Transverse colon (tissue), 4 donors: ENCODE measurements at regions not wholly inside any gene's neighbourhood (a gene's known extent, or its start where the extent isn't known, plus 50 kb on each side); places are given as distances from the start of the nearest gene placed in this dataset.

Experiments
- DNase-seq: peaks from one replicate; pipeline ENCODE4 v3.0.0-alpha.2; 2019
- H3K27ac ChIP-seq, 4 donors: fragments of 200-600 bp; sonication (generic); 2 replicates each; pipeline ENCODE4 v1.5.1; 2016 to 2018; ENCODE audit warnings: inconsistent platforms in 4 of 4
- H3K27me3 ChIP-seq: fragments of 200-600 bp; sonication (generic); 2 replicates; pipeline ENCODE4 v1.5.1; 2017; ENCODE audit warnings: inconsistent platforms
- H3K36me3 ChIP-seq, 4 donors: fragments of 200-600 bp; sonication (generic); 2 replicates each; pipeline ENCODE4 v1.5.1; 2017 to 2019; ENCODE audit warnings: inconsistent platforms in 4 of 4
- H3K4me1 ChIP-seq, 4 donors: fragments of 200-600 bp; sonication (generic); 2 replicates each; pipeline ENCODE4 v1.5.1; 2017 to 2020; ENCODE audit warnings: inconsistent platforms in 4 of 4
- H3K4me3 ChIP-seq, 4 donors: fragments of 200-600 bp; sonication (generic); 1 replicate in 1 of 4; 2 replicates in 3 of 4; pipeline versions ENCODE4 v1.5.1 to v1.6.1; 2017 to 2019; ENCODE audit warnings: inconsistent platforms in 4 of 4
- H3K9me3 ChIP-seq, 2 donors: fragments of 200-600 bp; sonication (generic); 2 replicates each; pipeline ENCODE4 v1.5.1; 2017 to 2019; ENCODE audit warnings: inconsistent platforms in 2 of 2
- EP300 ChIP-seq: sonication (generic); formaldehyde crosslinking; IDR thresholded peaks from one replicate; pipeline ENCODE4 v1.6.1; 2017; ENCODE audit warnings: antibody characterized with exemption, low read depth
- POLR2A ChIP-seq: fragments of 450-650 bp; IDR thresholded peaks from one replicate; pipeline ENCODE4 v1.6.1; 2016; ENCODE audit warnings: antibody characterized with exemption, mild to moderate bottlenecking, moderate library complexity
- POLR2AphosphoS5 ChIP-seq, 3 donors: sonication (generic); formaldehyde crosslinking; IDR thresholded peaks; one replicate each; pipeline ENCODE4 v1.6.1; 2016; ENCODE audit warnings: antibody characterized with exemption in 3 of 3
- WGBS, 2 donors: methylation state at CpG; one replicate each; pipeline ENCODE4 v1.1.5; 2018; ENCODE audit warnings: low coverage in 1 of 2; 5-methylcytosine and 5-hydroxymethylcytosine counted together
- in situ Hi-C, 4 donors: fragments of 200-750 bp; cut with MboI; loops; one replicate each; pipeline versions ENCODE4 v1.15.0 to v1.15.1; 2017; ENCODE audit warnings: low sequenced_read_pairs in 3 of 4, low pct_ligation_motif_present in 1 of 4, low pct_unique_long_range_greater_than_20kb in 1 of 4
- intact Hi-C: fragments of 100-400 bp; cut with DNase I; formaldehyde crosslinking; loops from one replicate; pipeline ENCODE4 v1.15.1; 2023; ENCODE audit warnings: low total_unique reads
- TF ChIP-seq, protein P1 (sequence below), 5 experiments: fragments of 200-600 bp in 3 of 5; fragments of 450-650 bp in 2 of 5; sonication (generic) in 3 of 5; IDR thresholded peaks; 1 replicate in 2 of 5; 2 replicates in 3 of 5; pipeline ENCODE4 v1.5.1; 2016 to 2017; ENCODE audit warnings: antibody characterized with exemption in 5 of 5, inconsistent platforms in 3 of 5, mild to moderate bottlenecking in 2 of 5, moderate library complexity in 1 of 5

GRCh38 chr3:164683489-164683888 is 394.8 kb downstream of the SI start:
- intact Hi-C loops (no loop called here), in situ Hi-C loops (no loop called here)
- WGBS, 2 donors: 57 to 58% methylated on average over 3 of the region's 3 CpGs
- Histone ChIP-seq H3K4me3 (no peak overlapping the region), H3K36me3 (no peaks in the 10 kb centered on the region), H3K9me3 (no peaks in the 10 kb centered on the region), H3K27ac (no peak overlapping the region), H3K4me1 (no peaks in the 10 kb centered on the region), H3K27me3 (no peaks in the 10 kb centered on the region)
- TF ChIP-seq, protein P1, sequence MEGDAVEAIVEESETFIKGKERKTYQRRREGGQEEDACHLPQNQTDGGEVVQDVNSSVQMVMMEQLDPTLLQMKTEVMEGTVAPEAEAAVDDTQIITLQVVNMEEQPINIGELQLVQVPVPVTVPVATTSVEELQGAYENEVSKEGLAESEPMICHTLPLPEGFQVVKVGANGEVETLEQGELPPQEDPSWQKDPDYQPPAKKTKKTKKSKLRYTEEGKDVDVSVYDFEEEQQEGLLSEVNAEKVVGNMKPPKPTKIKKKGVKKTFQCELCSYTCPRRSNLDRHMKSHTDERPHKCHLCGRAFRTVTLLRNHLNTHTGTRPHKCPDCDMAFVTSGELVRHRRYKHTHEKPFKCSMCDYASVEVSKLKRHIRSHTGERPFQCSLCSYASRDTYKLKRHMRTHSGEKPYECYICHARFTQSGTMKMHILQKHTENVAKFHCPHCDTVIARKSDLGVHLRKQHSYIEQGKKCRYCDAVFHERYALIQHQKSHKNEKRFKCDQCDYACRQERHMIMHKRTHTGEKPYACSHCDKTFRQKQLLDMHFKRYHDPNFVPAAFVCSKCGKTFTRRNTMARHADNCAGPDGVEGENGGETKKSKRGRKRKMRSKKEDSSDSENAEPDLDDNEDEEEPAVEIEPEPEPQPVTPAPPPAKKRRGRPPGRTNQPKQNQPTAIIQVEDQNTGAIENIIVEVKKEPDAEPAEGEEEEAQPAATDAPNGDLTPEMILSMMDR (IDR thresholded peaks at IDR 0.05): no peak
- TF ChIP-seq POLR2A (no peak), EP300 (no peak), POLR2AphosphoS5 (IDR thresholded peaks at IDR 0.05) (no peak)
- DNase-seq: no peak

- intact Hi-C loops: no loop called here
These were observed 399.1 kb downstream of the SI start for GRCh38 chr3:164679245-164679644.

DNA sequence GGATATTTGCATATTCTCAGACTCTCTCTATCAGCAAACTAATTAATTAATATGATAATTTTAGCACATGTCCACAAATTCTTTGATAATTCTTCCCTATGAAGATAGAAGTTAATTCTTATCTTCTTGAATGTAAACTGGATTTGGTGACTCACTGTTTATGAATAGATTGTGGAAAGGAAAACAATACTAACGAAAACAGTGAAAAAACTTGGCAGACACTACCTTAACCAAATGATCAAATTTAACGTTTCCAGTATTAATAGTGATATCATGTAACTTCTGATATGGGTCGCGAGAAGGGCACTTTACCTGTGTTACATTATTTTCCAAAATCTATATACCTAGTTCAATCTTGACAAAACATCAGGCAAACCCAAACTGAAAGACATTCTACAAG is 401.0 kb downstream of the SI start:
- Histone ChIP-seq H3K4me1 (no peaks in the 10 kb centered on the region), H3K27me3 (no peaks in the 10 kb centered on the region), H3K27ac (no peak overlapping the region), H3K9me3 (peaks cover 0 to 3% of the 10 kb centered on the region in 2 donors), H3K36me3 (no peaks in the 10 kb centered on the region), H3K4me3 (no peak overlapping the region)
- in situ Hi-C loops: no loop called here
- DNase-seq: no peak
- intact Hi-C loops: no loop called here
- TF ChIP-seq POLR2A: no peak
- TF ChIP-seq EP300: no peak
- no peak for TF ChIP-seq POLR2AphosphoS5 (IDR thresholded peaks at IDR 0.05)
- TF ChIP-seq, protein P1 (IDR thresholded peaks at IDR 0.05): no peak
- WGBS, 2 donors: 61 to 69% methylated on average over 4 of the region's 4 CpGs

More at GRCh38 chr3:164679245-164679644, 399.1 kb downstream of the SI start:
- TF ChIP-seq, protein P1 (IDR thresholded peaks at IDR 0.05): no peak
- TF ChIP-seq POLR2A (no peak), POLR2AphosphoS5 (IDR thresholded peaks at IDR 0.05) (no peak), EP300 (no peak)
- WGBS, 2 donors: 50% methylated on average over 1 of the region's 1 CpG
- H3K4me1 ChIP-seq: no peaks in the 10 kb centered on the region
- no peaks in the 10 kb centered on the region for H3K36me3 ChIP-seq
- H3K27ac ChIP-seq: no peak overlapping the region
- no peak for DNase-seq
- peaks cover 0 to 3% of the 10 kb centered on the region in 2 donors for H3K9me3 ChIP-seq
- in situ Hi-C loops: no loop called here
- no peak overlapping the region for H3K4me3 ChIP-seq
- H3K27me3 ChIP-seq: no peaks in the 10 kb centered on the region

DNA sequence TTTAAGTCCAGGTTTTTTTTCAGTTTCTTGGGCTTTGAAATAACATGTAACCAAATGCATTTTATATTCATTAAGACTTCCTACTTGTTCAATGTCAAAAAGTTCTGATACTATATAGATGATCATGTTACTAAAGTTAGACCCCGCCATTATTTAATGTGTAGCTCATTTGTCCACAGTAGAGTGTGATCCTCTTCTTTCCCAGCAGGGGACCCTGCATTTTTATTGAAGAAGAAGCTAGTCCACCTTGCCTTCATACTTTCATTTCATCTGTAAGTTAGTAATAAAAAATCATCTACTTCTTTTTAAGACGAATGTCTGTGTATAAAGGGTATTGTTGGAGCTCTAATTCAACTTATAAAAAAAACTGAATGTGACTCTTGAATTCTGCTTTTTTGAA is 404.6 kb downstream of the SI start:
- in situ Hi-C loops: no loop called here
- 81 to 86% methylated on average over 2 of the region's 2 CpGs for WGBS, 2 donors

More for the DNA sequence above, 404.6 kb downstream of the SI start:
- Histone ChIP-seq H3K4me1 (no peaks in the 10 kb centered on the region), H3K27ac (no peak overlapping the region), H3K36me3 (no peaks in the 10 kb centered on the region), H3K4me3 (no peak overlapping the region), H3K9me3 (peaks cover 0 to 3% of the 10 kb centered on the region in 2 donors), H3K27me3 (no peaks in the 10 kb centered on the region)
- TF ChIP-seq, protein P1 (IDR thresholded peaks at IDR 0.05): no peak
- TF ChIP-seq POLR2A: no peak
- intact Hi-C loops: no loop called here
- DNase-seq: no peak
